Omental fat pad (tissue), 3 donors: ENCODE measurements at regions not wholly inside any gene's neighbourhood (a gene's known extent, or its start where the extent isn't known, plus 50 kb on each side); places are given as distances from the start of the nearest gene placed in this dataset.
"Not testable (repeated sequence)": the region's sequence is repeated elsewhere in the genome, so short reads cannot be mapped to it uniquely, and the experiment has no call there.

ENCODE experiments used
- ATAC-seq: fragments of 150-250 bp; one replicate; pipeline ENCODE4 v1.9.1; 2016; ENCODE audit warnings: mild to moderate bottlenecking, moderate library complexity; ENCODE audit not compliant: low FRiP score
- DNase-seq: peaks from one replicate; pipeline ENCODE4 v3.0.0-alpha.2; 2019; ENCODE audit warnings: low spot score
- CTCF ChIP-seq, 3 donors: fragments of 450-650 bp; IDR thresholded peaks; one replicate each; pipeline ENCODE4 v1.5.1; 2016 to 2017; ENCODE audit warnings: antibody characterized with exemption in 3 of 3, mild to moderate bottlenecking in 3 of 3, moderate library complexity in 2 of 3

GRCh38 chr1:95297906-95298305 lies 63.9 kb downstream of the RWDD3 start:
- not testable (repeated sequence) for ATAC-seq, DNase-seq

- TF ChIP-seq CTCF (IDR thresholded peaks at IDR 0.05) = no peak
- DNase-seq (no peak), ATAC-seq (no peak)
Measured at GRCh38 chr1:95301091-95301490, 67.1 kb downstream of the RWDD3 start.

DNA sequence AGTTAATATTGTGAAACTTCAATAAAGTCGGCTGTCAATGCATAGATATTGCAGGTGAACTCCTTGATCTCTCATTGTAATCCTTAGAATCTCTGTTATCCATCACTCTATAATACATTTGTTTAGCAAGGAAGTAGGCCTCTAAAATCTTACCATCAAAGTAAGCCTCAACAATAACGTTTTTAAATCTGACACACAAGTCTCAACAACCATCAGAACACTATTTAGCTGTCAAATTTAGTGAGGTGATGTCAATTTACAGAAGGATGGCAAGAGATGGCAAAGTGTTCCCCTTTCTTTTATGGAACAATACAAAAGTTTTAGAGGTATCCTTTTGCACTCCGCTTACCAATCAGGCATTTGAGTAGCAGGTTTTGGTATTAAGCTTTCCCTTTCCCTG lies 67.6 kb downstream of the RWDD3 start:
- TF ChIP-seq CTCF (IDR thresholded peaks at IDR 0.05) = no peak
- ATAC-seq = no peak
- no peak for DNase-seq

- DNase-seq = no peak
- TF ChIP-seq CTCF (IDR thresholded peaks at IDR 0.05) = no peak
- no peak for ATAC-seq
Measured at GRCh38 chr1:95304803-95305202, 70.8 kb downstream of the RWDD3 start.

- TF ChIP-seq CTCF (IDR thresholded peaks at IDR 0.05) = no peak
- DNase-seq = no peak
- ATAC-seq = no peak
Measured at GRCh38 chr1:95308276-95309030, 74.4 kb downstream of the RWDD3 start.

DNA sequence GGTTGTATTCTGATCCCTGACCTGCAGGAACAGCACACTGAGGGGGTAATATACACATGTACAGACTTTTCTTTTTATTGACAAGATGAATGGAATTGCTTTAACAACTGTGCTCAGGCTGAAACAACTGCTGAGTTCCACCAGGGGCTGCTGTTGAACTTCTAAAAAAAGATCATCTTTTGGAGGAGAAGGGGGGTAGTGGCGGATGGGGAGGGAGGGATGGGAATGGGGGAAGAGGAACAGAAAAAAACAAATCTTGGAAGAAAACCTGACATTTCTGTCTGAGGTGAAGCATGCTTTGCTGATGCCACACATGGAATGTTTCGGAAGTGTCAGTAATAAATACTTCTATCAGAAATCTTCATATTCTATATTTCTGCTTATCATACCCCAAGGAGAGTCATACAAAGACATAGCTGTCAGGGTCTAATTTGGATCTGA lies 75.0 kb downstream of the RWDD3 start:
- no peak for ATAC-seq
- no peak for DNase-seq
- no peak for TF ChIP-seq CTCF (IDR thresholded peaks at IDR 0.05)

GRCh38 chr1:95311014-95311413 lies 77.0 kb downstream of the RWDD3 start:
- ATAC-seq (no peak), DNase-seq (no peak)
- TF ChIP-seq CTCF (IDR thresholded peaks at IDR 0.05) = no peak
